ENCODE measurements at regions not wholly inside any gene's neighbourhood (a gene's known extent, or its start where the extent isn't known, plus 50 kb on each side); places are given as distances from the start of the nearest gene placed in this dataset.

DNA sequence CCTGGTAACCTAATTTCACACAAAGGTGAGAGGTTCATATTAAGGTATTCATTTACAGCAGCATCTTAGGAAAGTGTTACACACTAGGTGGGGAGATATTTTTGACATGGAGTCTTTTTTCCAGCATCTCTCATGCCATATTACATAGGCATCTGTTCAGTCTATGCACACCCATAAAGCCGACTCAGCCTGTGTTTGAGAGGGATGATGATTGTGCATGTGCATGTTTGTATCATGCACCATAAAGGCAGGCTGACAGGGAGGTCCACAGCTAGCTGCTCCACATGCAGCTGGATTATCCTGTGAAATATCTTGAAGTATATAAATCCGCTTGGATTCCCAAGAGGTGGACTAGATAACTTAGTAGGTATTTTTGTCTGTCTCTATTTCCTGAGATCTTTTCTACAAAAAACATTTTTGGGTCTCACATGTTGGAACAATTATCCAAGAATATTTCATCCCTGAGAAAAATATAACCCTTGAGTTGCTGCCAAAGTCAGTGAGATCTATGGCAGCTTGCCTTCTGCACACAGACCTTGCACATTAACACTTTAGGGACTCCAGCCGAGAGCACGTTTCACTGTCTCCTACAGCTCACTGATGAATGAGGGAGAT is 288.4 kb upstream of the DPH6 start:
- Histone ChIP-seq H3K27ac (ENCODE audit: low read depth, low read length) (no peak overlapping the region), H3K36me3 (ENCODE audit: control insufficient read depth in 3 of 3, insufficient read depth in 3 of 3, low read length in 3 of 3) (no peaks in the 10 kb centered on the region), H3K9me3 (ENCODE audit: control insufficient read depth in 3 of 3, low read length in 3 of 3) (no peaks in the 10 kb centered on the region), H3K4me3 (ENCODE audit: low read length in 3 of 3) (no peak overlapping the region), H3K27me3 (ENCODE audit: control insufficient read depth in 3 of 3, insufficient read depth in 3 of 3, low read length in 3 of 3) (no peaks in the 10 kb centered on the region), H3K9ac (ENCODE audit: low read depth in 1 of 3, low read length in 3 of 3) (no peak overlapping the region), H3K4me1 (ENCODE audit: control insufficient read depth in 3 of 3, insufficient read depth in 3 of 3, low read length in 3 of 3) (no peaks in the 10 kb centered on the region)

DNA sequence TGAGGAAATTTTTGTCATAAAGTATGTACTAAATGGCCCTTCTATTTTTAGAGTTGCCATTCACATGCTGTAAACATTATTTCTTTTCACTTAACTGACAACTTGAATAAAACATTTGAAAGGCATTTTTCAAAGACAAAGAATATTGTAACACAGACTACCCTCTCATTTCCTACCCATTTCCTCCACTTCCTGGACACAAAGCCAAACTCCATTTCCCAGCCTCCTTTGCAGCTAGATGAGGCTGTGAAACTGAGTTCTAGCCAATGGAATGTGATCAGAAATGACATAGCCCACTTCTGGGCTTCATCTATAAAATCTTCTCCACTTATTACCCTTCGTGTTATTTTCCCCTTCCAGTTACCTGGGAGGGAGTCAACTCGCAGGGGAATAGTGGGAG is 288.9 kb upstream of the DPH6 start:
- Histone ChIP-seq H3K27me3 (ENCODE audit: control insufficient read depth in 3 of 3, insufficient read depth in 3 of 3, low read length in 3 of 3) (no peaks in the 10 kb centered on the region), H3K36me3 (ENCODE audit: control insufficient read depth in 3 of 3, insufficient read depth in 3 of 3, low read length in 3 of 3) (no peaks in the 10 kb centered on the region), H3K4me3 (ENCODE audit: low read length in 3 of 3) (no peak overlapping the region)

DNA sequence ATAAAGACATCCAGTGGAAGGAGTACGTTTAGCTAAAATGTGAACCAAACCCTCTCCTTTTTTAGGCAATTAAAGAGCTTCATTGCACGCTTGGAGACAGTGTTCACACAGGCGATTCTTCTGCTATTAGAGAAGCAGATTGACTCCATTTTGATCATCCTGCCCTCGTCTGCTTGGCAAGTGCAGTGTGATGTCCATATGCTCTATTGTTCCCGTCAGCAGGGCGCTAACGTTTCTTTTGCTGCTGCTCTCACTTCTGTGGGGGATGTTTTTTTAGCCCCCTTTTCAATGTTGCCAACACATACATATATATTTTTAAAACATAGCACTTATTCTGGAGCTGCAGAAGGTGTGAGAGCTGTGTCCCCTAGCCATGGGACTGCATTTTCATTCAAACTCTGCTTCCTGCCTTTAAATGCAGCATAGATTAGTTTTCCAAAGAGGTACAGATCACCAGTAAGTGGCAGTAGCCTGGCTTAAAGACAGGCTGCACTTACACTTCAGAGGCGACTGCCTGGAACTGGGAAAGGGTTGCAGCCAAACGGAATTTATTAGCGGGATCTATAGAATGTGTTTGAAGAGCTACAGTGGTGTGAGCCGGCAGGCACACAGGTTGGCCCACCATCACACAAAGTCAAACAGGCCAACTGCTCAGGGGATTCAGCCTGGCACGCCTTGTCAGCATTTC is 292.6 kb upstream of the DPH6 start:
- Histone ChIP-seq H3K36me3 (ENCODE audit: control insufficient read depth in 3 of 3, insufficient read depth in 3 of 3, low read length in 3 of 3) (no peaks in the 10 kb centered on the region), H3K4me3 (ENCODE audit: low read length in 3 of 3) (no peak overlapping the region), H3K9ac (ENCODE audit: low read depth in 1 of 3, low read length in 3 of 3) (no peak overlapping the region), H3K27me3 (ENCODE audit: control insufficient read depth in 3 of 3, insufficient read depth in 3 of 3, low read length in 3 of 3) (no peaks in the 10 kb centered on the region), H3K27ac (ENCODE audit: low read depth, low read length) (no peak overlapping the region), H3K4me1 (ENCODE audit: control insufficient read depth in 3 of 3, insufficient read depth in 3 of 3, low read length in 3 of 3) (peaks cover 0 to 4% (median 0%) of the 10 kb centered on the region in 3 donors), H3K9me3 (ENCODE audit: control insufficient read depth in 3 of 3, low read length in 3 of 3) (no peaks in the 10 kb centered on the region)

More for the DNA sequence above, 288.9 kb upstream of the DPH6 start:
- Histone ChIP-seq H3K9me3 (ENCODE audit: control insufficient read depth in 3 of 3, low read length in 3 of 3) (no peaks in the 10 kb centered on the region), H3K27ac (ENCODE audit: low read depth, low read length) (no peak overlapping the region), H3K9ac (ENCODE audit: low read depth in 1 of 3, low read length in 3 of 3) (no peak overlapping the region), H3K4me1 (ENCODE audit: control insufficient read depth in 3 of 3, insufficient read depth in 3 of 3, low read length in 3 of 3) (no peaks in the 10 kb centered on the region)

DNA sequence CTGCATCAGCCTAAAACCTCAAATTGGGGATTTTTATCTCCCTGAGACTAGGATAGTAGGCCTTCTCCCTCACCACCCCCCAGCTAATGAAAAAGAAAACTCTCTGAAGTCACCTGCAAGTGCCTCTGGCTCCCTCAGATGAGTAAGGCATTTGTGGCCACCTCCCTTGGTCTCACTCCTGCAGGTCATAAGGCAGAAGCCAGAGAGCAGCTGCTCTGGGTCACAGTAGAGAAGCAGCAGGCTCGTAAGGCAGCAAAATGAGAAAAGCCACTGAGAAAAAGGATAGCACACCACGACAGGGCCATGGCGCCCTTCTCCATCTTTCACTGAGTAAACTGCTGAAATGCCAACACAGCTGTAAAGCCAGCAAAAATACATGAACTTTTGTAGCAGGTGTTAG is 296.7 kb upstream of the DPH6 start:
- Histone ChIP-seq H3K36me3 (ENCODE audit: control insufficient read depth in 3 of 3, insufficient read depth in 3 of 3, low read length in 3 of 3) (no peaks in the 10 kb centered on the region), H3K4me1 (ENCODE audit: control insufficient read depth in 3 of 3, insufficient read depth in 3 of 3, low read length in 3 of 3) (peaks cover 0 to 4% (median 0%) of the 10 kb centered on the region in 3 donors), H3K9me3 (ENCODE audit: control insufficient read depth in 3 of 3, low read length in 3 of 3) (no peaks in the 10 kb centered on the region), H3K9ac (ENCODE audit: low read depth in 1 of 3, low read length in 3 of 3) (no peak overlapping the region), H3K27ac (ENCODE audit: low read depth, low read length) (no peak overlapping the region), H3K27me3 (ENCODE audit: control insufficient read depth in 3 of 3, insufficient read depth in 3 of 3, low read length in 3 of 3) (no peaks in the 10 kb centered on the region), H3K4me3 (ENCODE audit: low read length in 3 of 3) (no peak overlapping the region)

DNA sequence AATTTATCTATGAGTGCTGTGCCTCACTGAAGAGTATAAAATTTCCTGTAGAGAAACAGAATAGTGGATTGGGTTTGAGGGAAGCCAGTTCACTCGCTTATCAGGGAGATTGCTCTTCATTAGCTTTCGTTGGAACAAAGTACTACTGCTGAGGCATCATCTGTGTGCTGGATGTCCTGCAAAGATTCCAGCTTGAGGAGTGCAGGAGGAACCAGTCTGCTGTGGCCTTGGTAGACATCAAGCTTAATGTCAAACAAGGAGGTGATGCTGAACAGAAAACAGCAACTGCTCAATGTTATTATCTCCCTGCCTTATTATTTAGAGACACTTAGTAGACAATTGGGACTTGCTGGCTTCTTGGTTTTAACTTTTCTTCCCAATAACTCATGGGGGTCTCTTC is 297.5 kb upstream of the DPH6 start:
- peaks cover 0 to 4% (median 0%) of the 10 kb centered on the region in 3 donors for H3K4me1 ChIP-seq (ENCODE audit: control insufficient read depth in 3 of 3, insufficient read depth in 3 of 3, low read length in 3 of 3)
- H3K4me3 ChIP-seq (ENCODE audit: low read length in 3 of 3) = no peak overlapping the region
- no peaks in the 10 kb centered on the region for H3K27me3 ChIP-seq (ENCODE audit: control insufficient read depth in 3 of 3, insufficient read depth in 3 of 3, low read length in 3 of 3)
- H3K9ac ChIP-seq (ENCODE audit: low read depth in 1 of 3, low read length in 3 of 3) = no peak overlapping the region
- no peak overlapping the region for H3K27ac ChIP-seq (ENCODE audit: low read depth, low read length)
- H3K9me3 ChIP-seq (ENCODE audit: control insufficient read depth in 3 of 3, low read length in 3 of 3) = no peaks in the 10 kb centered on the region
- no peaks in the 10 kb centered on the region for H3K36me3 ChIP-seq (ENCODE audit: control insufficient read depth in 3 of 3, insufficient read depth in 3 of 3, low read length in 3 of 3)

DNA sequence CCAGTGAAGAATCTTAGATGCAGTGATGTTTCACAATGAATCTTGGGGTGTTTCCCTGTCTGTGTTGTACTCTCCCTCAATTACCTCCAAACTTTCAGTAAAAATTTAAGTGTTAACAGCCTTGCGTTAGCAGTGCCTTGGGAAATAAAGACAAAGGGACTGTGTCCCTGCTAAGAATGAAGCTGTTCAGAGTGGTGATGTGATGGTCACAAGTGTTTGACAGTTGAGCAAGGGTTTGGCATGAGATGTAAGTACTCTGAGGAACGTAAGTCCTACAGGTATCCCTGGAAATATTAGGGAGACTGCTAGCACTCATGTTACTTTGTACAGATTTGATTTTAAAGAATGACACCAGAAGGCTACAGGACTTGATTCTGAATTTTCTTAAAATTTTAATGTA is 304.3 kb upstream of the DPH6 start:
- H3K9ac ChIP-seq (ENCODE audit: low read depth in 1 of 3, low read length in 3 of 3) = no peak overlapping the region
- H3K4me1 ChIP-seq (ENCODE audit: control insufficient read depth in 3 of 3, insufficient read depth in 3 of 3, low read length in 3 of 3) = no peaks in the 10 kb centered on the region
- H3K27me3 ChIP-seq (ENCODE audit: control insufficient read depth in 3 of 3, insufficient read depth in 3 of 3, low read length in 3 of 3) = peaks cover 0 to 3% (median 0%) of the 10 kb centered on the region in 3 donors
- no peak overlapping the region for H3K27ac ChIP-seq (ENCODE audit: low read depth, low read length)
- H3K4me3 ChIP-seq (ENCODE audit: low read length in 3 of 3) = no peak overlapping the region
- H3K9me3 ChIP-seq (ENCODE audit: control insufficient read depth in 3 of 3, low read length in 3 of 3) = no peaks in the 10 kb centered on the region
- H3K36me3 ChIP-seq (ENCODE audit: control insufficient read depth in 3 of 3, insufficient read depth in 3 of 3, low read length in 3 of 3) = no peaks in the 10 kb centered on the region

DNA sequence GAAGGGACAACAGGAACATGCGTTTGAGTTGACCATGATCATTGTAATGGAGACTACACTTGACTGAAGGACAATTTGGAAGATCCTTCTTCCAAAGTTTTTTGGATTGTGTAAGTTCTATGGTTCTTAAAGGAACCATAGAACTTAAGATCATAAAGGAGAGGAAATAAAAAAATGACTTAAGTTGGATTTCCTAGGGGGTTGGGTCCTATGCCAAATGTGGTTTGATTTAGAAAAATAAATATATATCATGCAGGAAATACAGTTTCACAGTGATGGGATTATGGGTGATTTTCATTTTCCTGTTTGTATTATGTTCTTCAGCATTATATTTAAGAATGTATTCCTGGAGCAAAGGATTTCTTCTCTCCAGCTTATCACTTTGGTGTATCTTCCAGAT is 305.5 kb upstream of the DPH6 start:
- no peaks in the 10 kb centered on the region for H3K36me3 ChIP-seq (ENCODE audit: control insufficient read depth in 3 of 3, insufficient read depth in 3 of 3, low read length in 3 of 3)

DNA sequence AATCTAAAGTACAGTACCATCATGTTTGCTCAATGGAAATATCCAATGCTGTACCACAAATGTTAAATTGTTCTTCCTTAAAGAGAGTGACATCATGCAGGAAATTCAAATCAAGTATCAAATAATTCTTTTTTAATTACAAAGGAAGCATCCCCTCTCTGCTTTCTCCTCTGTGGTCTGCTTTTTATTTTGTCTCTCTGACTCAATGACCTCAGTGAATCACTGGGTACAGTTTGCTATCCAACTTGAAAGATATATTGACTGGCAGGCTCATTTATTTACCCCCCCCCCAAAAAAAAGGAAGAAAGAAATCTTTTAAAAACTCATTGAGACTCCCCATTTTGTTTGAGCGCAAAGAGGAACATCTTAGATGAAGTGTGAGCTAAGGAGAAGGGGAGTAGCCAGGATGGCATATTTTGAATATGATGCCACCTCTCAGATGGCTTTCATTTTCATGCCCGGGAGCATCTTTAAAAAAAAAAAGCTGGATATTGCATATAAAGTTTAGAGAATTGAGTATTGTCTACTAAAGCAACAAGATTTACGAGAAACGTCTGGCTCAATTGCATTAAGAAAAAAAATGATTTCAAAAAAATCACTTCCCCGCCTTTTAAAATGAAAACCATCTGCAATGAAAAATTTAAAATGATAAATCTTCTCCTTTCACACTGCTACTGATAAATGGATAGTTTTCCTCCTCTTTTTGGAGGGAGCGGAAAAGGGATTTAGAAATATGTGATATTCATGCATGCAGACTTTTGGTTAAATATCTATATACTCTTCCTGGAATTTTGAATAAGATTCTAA is 307.1 kb upstream of the DPH6 start:
- Histone ChIP-seq H3K4me1 (ENCODE audit: control insufficient read depth in 3 of 3, insufficient read depth in 3 of 3, low read length in 3 of 3) (no peaks in the 10 kb centered on the region), H3K9ac (ENCODE audit: low read depth in 1 of 3, low read length in 3 of 3) (no peak overlapping the region), H3K9me3 (ENCODE audit: control insufficient read depth in 3 of 3, low read length in 3 of 3) (no peaks in the 10 kb centered on the region), H3K4me3 (ENCODE audit: low read length in 3 of 3) (no peak overlapping the region), H3K27ac (ENCODE audit: low read depth, low read length) (no peak overlapping the region), H3K36me3 (ENCODE audit: control insufficient read depth in 3 of 3, insufficient read depth in 3 of 3, low read length in 3 of 3) (no peaks in the 10 kb centered on the region), H3K27me3 (ENCODE audit: control insufficient read depth in 3 of 3, insufficient read depth in 3 of 3, low read length in 3 of 3) (peaks cover 0 to 3% (median 0%) of the 10 kb centered on the region in 3 donors)

More for the DNA sequence above, 305.5 kb upstream of the DPH6 start:
- Histone ChIP-seq H3K9me3 (ENCODE audit: control insufficient read depth in 3 of 3, low read length in 3 of 3) (no peaks in the 10 kb centered on the region), H3K27ac (ENCODE audit: low read depth, low read length) (no peak overlapping the region), H3K4me1 (ENCODE audit: control insufficient read depth in 3 of 3, insufficient read depth in 3 of 3, low read length in 3 of 3) (no peaks in the 10 kb centered on the region), H3K9ac (ENCODE audit: low read depth in 1 of 3, low read length in 3 of 3) (no peak overlapping the region), H3K27me3 (ENCODE audit: control insufficient read depth in 3 of 3, insufficient read depth in 3 of 3, low read length in 3 of 3) (peaks cover 0 to 3% (median 0%) of the 10 kb centered on the region in 3 donors), H3K4me3 (ENCODE audit: low read length in 3 of 3) (no peak overlapping the region)

DNA sequence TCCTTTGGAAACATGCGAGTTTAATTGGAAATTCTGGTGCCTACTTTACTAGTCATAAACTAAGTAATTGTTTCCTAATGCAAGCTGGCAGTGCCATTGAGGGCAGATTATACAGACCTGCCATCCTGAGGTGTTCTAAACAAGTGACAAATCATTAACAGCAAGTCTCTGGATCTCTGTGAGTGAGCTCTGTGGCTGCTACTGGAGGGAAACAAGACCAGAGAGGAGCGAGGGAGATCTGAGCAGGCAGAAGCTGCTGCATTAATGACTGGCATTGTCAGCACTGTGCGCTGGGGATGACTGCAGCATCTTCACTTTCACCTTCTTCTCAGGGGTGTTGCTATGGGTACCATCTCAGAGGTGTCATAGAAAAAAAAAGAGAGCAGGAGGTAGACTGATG is 308.4 kb upstream of the DPH6 start:
- H3K36me3 ChIP-seq (ENCODE audit: control insufficient read depth in 3 of 3, insufficient read depth in 3 of 3, low read length in 3 of 3) = no peaks in the 10 kb centered on the region
- H3K9ac ChIP-seq (ENCODE audit: low read depth in 1 of 3, low read length in 3 of 3) = no peak overlapping the region
- no peak overlapping the region for H3K4me3 ChIP-seq (ENCODE audit: low read length in 3 of 3)
- H3K27me3 ChIP-seq (ENCODE audit: control insufficient read depth in 3 of 3, insufficient read depth in 3 of 3, low read length in 3 of 3) = peaks cover 0 to 3% (median 0%) of the 10 kb centered on the region in 3 donors
- no peaks in the 10 kb centered on the region for H3K9me3 ChIP-seq (ENCODE audit: control insufficient read depth in 3 of 3, low read length in 3 of 3)
- H3K27ac ChIP-seq (ENCODE audit: low read depth, low read length) = no peak overlapping the region
- H3K4me1 ChIP-seq (ENCODE audit: control insufficient read depth in 3 of 3, insufficient read depth in 3 of 3, low read length in 3 of 3) = no peaks in the 10 kb centered on the region

Measured in skeletal muscle tissue (tissue), 3 donors.